SKM-1 treated with dmso at 0.1 percent for 144 hours (cell line): ENCODE measurements at regions not wholly inside any gene's neighbourhood (a gene's known extent, or its start where the extent isn't known, plus 50 kb on each side); places are given as distances from the start of the nearest gene placed in this dataset.
"Not testable (repeated sequence)": the region's sequence is repeated elsewhere in the genome, so short reads cannot be mapped to it uniquely, and the experiment has no call there.

Experiments
- DNase-seq: peaks from one replicate; lab custom pipeline; 2025; ENCODE audit not compliant: unreplicated experiment; lab: John Stamatoyannopoulos, UW

DNA sequence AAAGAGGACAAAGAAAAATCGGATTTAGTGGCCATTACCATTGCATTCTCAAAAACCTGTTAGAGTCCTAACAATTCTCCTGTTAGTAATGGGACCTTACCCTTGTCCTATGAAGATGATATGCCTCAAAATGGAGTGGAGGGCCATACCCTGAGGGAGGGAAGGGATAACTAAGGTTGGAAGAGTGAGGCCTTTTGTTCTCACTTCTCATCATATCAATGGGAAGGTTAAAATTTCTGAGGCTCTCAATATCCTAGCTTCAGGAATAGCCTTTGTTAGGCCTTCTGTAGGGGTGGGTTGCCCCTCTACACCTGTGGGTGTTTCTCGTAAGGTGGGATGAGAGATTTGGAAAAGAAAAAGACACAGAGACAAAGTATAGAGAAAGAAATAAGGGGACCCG, 109.4 kb upstream of the SGIP1 start:
- DNase-seq, result not testable (repeated sequence)

- no peak for DNase-seq
Measured at GRCh38 chr1:66426239-66426853, 107.6 kb upstream of the SGIP1 start.

- not testable (repeated sequence) for DNase-seq
Measured at GRCh38 chr1:66430815-66431214, 103.1 kb upstream of the SGIP1 start.

DNA sequence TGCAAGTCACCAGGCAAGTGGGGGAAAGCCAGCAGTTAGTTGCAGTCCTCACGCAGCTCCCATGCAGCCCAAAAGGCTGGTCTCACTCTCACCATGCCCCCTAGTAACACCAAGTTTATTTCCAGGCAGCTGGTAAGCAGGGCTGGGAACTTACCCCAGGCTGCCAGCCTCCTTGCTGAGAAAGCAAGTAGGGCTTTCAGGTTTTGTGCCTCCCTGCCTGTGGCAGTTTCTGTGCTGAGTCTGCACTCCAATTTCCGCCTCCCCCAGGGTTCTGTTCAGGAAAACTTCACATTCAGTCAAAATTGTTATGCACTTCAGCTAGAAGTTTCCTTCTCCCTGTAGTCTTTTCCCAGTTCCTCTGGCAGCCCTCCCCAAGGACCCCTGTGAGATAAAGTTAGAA, 102.0 kb upstream of the SGIP1 start:
- DNase-seq, result no peak

DNA sequence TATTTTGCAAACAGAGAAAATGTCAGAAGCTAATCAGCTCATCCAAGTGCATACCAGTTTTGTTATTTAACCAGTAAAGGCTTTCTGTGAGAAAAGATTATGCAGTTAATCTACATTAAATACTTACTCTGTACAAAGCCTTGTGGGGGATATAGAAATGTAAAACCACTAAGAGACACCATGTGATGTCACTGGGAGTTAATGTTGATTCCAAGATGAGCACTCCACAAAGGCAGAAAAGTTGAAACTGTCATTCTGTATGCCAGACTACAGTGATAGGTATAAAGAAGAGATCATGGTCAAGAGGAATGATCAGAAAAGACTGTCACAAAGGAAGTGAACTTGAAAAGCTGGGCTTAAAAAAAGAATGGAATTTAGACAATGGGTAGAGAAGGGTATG, 100.3 kb upstream of the SGIP1 start:
- no peak for DNase-seq

DNA sequence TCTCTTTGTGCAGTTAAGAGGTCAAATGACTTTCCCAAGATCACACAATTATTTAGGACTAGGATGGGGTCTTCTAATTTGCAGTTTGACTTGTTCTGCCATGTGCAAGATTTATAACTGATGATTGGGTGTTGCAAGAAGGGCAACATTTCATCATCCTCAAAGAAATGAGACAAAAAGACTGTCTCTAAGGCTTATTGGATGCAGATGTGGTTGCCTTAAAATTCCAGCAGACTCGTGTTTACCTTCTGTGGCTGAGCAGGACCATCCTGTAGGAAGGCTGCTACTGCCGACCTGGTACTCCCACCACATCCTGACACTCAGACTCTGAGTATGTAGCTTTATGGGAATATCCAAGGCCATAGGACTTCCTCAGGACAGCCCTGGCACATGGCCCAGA, 99.9 kb upstream of the SGIP1 start:
- no peak for DNase-seq

DNA sequence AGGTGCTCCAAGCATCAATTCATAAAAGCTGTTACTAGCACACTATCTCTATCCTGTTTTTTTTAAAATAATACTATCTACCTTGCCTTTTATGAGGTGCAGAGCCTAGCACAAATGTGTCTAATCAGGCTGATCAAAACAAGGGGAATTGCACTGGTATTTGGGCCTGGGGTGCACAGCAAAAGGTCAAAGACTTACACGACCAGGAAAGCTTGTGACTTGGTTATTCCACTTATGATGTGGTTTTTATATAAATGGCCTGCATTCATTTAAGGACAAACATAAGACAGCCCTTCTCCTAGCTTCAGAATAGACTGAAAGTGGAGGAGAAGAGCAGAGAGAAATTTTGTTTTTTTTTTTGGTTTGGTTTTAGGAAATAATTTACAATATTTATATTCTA, 98.4 kb upstream of the SGIP1 start:
- DNase-seq, result no peak

DNA sequence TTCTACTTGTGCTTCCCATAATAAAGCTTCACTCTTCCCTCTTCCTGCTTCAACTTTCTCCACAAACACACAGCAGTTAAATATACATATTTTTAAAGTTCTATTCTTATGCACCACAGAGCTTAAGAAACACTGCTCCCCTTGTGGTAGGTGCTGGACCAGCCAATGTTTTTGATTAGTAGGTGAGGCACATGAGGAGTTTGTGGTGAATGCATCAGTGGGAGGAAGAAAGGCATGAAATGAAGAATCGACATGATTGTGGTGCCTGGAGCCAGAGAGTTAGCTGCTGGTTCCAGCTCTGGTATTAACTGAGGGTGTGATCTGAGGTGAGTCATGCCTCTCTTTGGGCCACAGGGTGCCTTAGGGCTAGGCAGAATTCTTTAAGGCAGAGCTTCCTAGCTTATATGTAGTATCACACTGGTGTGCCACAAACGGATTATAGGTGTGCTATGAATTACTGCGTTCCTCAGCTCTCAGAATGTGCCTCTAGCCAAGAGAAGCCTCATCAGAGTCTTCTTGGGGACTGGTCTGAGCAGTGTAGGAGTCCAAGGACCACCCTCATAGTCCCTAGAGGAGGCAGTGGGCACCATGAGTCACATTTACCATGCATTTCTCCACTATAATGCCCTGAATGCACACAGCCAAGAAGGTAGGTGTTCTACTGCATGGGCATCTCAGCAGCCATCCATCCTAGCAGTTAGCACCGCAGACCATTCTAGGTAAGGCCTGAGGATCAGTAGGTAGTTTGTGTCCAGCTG, 97.4 kb upstream of the SGIP1 start:
- DNase-seq, result peak; percentile 12

DNA sequence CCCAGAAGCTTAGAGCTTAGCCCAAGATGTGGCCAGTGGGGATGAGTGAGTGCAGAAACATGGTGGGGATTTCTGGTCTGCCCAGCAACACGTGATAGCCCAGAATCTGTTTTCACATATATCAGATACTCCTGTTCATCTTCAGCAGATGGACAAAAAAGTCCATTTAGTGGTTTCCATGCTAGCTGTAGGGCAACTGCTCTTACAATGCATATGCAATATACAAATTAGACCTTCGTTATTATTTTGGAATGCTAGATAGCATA, 96.9 kb upstream of the SGIP1 start:
- no peak for DNase-seq

- DNase-seq, result no peak
Measured at GRCh38 chr1:66438062-66438461, 95.9 kb upstream of the SGIP1 start.

- no peak for DNase-seq
Measured at GRCh38 chr1:66438501-66438900, 95.5 kb upstream of the SGIP1 start.

DNA sequence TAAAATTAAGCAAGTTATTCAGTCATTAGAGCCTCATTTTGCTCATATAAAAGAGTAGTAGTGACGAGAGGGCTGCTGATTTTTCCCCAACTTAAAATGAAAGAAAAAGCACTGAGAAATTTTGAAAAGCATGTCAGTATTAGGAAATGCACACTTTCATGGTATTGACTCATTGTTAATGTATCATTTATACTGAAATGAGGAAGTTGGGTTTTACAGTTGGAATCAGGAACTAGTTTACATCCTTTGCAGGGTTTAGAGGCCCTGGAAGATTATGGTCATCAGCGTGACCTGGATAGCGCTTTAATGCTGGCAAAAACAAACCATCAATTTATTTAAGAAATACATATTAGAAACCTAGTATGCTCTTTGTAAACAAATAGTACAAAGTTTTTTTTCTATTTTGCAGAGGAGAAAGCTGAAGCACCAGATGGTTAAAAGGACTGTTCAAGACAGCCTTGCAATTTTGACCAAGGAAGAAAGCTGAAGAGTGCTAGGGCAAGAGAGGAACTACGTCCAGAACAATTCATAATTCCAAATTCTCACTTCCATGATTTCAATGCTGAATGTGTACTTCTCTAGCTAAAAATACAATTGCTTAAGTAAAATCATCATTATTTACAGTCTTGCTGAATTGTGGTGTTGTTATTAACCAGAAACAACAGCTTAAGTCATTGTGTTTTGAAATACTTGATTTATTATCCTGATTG, 94.8 kb upstream of the SGIP1 start:
- DNase-seq, result peak; percentile 89

DNA sequence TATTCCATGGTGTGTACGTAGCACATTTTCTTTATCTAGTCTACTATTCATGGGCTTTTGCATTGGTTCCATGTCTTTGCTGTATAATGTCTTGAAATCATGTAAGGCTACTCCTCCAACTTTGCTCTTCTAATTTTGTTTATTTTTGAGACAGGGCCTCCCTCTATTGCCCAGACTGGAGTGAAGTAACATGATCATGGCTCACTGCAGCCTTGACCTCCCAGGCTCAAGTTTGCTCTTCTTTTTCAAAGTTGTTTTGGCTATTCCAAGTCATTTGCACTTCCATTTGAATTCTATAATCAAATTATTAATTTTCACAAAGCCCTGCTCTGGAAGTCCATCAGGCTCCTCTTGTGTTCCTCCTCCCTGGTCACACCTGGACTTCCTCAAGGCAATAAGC, 90.2 kb upstream of the SGIP1 start:
- DNase-seq, result no peak

- no peak for DNase-seq
Measured at GRCh38 chr1:66444438-66445265, 89.3 kb upstream of the SGIP1 start.

GRCh38 chr1:66445492-66446181, 88.3 kb upstream of the SGIP1 start:
- no peak for DNase-seq

DNA sequence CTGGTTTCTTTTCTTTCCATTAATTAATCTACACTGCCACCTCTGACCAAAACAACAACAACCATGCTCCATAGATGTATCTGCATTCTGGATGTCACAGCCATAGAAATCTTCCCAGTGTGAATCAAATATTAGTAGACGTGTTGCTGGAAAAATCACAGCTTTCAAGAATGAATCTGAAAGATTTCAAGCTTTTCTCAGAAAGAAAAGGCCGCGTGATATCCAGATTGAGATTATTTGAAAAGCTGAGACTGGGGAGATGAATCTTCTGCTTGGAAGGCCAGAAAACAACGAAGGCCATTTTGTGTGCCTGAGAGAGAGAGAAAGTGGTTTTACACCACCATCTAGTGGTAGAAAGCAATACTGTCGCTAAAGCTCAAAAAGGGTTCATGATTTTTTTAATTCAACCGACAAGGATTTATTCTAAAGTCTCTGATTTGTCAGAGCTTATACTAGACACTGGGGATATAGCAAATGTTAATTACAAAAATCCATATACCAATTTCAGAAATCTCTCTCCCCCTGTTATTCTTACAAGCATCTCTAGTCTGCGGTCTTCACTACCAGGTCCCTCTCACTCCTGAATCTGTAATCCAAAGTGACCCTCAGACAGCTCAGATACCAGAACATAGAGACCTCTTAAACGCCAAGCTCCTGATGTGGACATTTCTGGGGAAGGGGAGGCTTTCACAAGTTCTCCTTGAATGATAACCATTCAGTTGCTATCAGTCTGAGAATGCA, 87.5 kb upstream of the SGIP1 start:
- peak; percentile 79 for DNase-seq

DNA sequence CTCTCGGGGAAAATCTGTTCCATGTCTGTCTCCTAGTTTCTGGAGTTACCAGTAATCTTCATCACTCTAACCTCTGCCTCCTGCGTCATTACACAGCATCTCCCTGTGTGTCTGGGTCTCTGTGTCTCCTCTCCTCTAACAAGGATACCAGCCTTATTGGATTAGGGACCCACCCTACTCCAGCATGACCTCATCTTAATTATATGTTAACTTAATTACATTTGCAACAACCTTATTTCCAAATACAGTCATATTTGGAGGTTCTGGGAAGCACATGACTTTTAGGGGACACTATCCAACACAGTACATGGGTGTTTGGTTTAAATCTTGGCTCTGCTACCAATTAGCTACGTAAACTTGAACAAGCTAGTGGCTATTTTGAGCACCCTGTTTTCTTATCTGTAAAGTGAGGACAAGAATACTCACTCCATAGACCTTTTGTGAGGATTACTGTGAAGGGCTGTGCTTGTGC, 83.9 kb upstream of the SGIP1 start:
- no peak for DNase-seq

DNA sequence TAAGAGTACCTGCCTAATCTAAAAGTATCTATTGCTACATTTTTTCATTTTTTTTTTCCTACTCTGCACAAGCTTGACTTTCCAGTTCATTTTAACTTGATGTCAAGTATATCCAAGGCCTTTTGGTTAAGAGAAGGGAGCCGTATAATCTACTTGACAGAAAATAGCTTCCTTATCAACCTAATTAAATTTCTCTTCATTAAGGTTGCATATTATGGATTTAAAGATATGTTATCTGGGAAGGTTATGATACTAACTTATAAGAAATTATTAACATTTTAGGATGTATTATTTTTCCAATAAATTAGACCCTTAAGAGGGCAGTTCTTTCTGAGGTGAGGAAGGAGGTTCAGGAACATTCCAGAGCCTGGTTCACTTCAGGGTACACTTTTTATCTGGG, 83.1 kb upstream of the SGIP1 start:
- DNase-seq, result no peak

GRCh38 chr1:66452162-66452561, 81.8 kb upstream of the SGIP1 start:
- DNase-seq, result no peak

DNA sequence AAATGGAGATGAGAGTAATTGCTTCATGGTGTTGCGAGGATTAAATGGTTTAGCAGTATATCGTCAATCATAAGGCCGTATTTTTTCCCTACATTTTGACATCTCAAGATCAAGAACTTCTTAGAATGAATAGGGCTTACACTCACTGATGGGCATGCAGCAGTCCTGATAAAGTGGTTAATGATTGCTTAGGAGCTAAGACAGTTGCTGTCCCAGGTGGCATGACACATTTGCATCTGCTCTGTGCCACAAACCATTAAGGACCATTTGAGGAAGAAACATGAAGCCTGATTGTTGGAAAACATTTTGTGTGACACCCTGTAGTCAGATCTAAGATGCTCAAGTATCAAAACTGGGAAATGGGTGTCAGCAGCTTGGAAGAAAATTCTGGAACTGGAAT, 81.0 kb upstream of the SGIP1 start:
- DNase-seq, result no peak
